HepG2 (cell line): ENCODE measurements at regions not wholly inside any gene's neighbourhood (a gene's known extent, or its start where the extent isn't known, plus 50 kb on each side); places are given as distances from the start of the nearest gene placed in this dataset.

ENCODE experiments used
- CHCHD3 ChIP-seq: sonication (generic); formaldehyde crosslinking; IDR thresholded peaks from 2 replicates; pipeline ENCODE4 v1.8.0; 2022; ENCODE audit warnings: mild to moderate bottlenecking, missing genetic modification reagents, moderate library complexity
- EED ChIP-seq: sonication (generic); formaldehyde crosslinking; IDR thresholded peaks from 2 replicates; pipeline ENCODE4 v1.5.0; 2020; ENCODE audit warnings: mild to moderate bottlenecking, missing genetic modification reagents
- NCOA1 ChIP-seq: sonication (generic); formaldehyde crosslinking; IDR thresholded peaks from 2 replicates; pipeline ENCODE4 v1.9.0; 2021; ENCODE audit warnings: missing genetic modification reagents
- NFIC ChIP-seq: IDR thresholded peaks from 2 replicates; pipeline ENCODE4 v1.6.1; 2012; ENCODE audit warnings: mild to moderate bottlenecking, low read length, inconsistent platforms
- NR3C1 ChIP-seq: sonication (generic); formaldehyde crosslinking; IDR thresholded peaks from 2 replicates; pipeline ENCODE4 v1.4.0; 2020; ENCODE audit warnings: missing genetic modification reagents
- POLR2AphosphoS2 ChIP-seq: IDR thresholded peaks from 2 replicates; pipeline ENCODE4 v1.6.1; 2011; ENCODE audit warnings: low read depth, low read length, improper control_type of control experiment
- POLR2AphosphoS5 ChIP-seq: IDR thresholded peaks from 2 replicates; pipeline ENCODE4 v1.6.1; 2012; ENCODE audit warnings: low read depth, low read length
- STAT5B ChIP-seq: sonication (generic); formaldehyde crosslinking; IDR thresholded peaks from 2 replicates; pipeline ENCODE4 v1.4.0; 2020; ENCODE audit warnings: missing genetic modification reagents
- TARDBP ChIP-seq: sonication (generic); formaldehyde crosslinking; IDR thresholded peaks from 2 replicates; pipeline ENCODE4 v1.8.0; 2022; ENCODE audit warnings: mild to moderate bottlenecking, missing genetic modification reagents
- ZEB1 ChIP-seq: IDR thresholded peaks from 2 replicates; pipeline ENCODE4 v1.6.1; 2012; ENCODE audit warnings: mild to moderate bottlenecking, low read depth, inconsistent platforms; ENCODE audit not compliant: insufficient replicate concordance
- ZNF329 ChIP-seq: sonication (generic); formaldehyde crosslinking; IDR thresholded peaks from 2 replicates; pipeline ENCODE4 v1.9.0; 2021; ENCODE audit warnings: low read depth, mild to moderate bottlenecking, missing genetic modification reagents
- ZNF790 ChIP-seq: sonication (generic); formaldehyde crosslinking; IDR thresholded peaks from 2 replicates; pipeline ENCODE4 v1.8.0; 2022; ENCODE audit warnings: missing genetic modification reagents, mild to moderate bottlenecking, borderline replicate concordance
- TF ChIP-seq, protein P1 (sequence below): sonication (generic); formaldehyde crosslinking; IDR thresholded peaks from 2 replicates; pipeline ENCODE4 v1.4.0; 2020; ENCODE audit warnings: missing genetic modification reagents
- TF ChIP-seq, protein P2 (sequence below): sonication (generic); formaldehyde crosslinking; IDR thresholded peaks from 2 replicates; pipeline ENCODE4 v1.5.0; 2020; ENCODE audit warnings: mild to moderate bottlenecking, missing genetic modification reagents, moderate library complexity

DNA sequence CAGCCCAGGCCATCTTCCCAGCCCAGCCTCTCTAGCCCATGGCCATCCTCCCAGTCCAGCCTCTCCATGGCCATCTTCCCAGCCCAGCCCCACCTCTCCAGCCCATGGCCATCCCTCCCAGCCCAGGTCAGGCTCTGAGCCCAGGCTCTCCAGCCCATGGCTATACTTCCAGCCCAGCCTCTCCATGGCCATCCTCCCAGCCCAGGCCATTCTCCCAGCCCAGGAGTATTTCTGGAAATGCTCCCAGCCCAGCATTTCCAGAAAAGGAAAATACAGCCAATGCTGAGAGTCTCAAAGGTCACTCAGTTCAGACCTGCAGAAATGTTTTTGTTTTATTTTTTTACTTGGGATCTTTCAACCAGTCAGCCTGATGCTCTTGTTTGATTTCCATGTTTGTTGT lies 70.0 kb upstream of the ZNF281 start:
- TF ChIP-seq ZNF329 (no peak), NCOA1 (CRISPR knock-in tag) (no peak), NFIC (no peak), CHCHD3 (CRISPR knock-in tag) (no peak), TARDBP (CRISPR knock-in tag) (no peak), NR3C1 (CRISPR knock-in tag) (no peak), EED (CRISPR knock-in tag) (no peak), POLR2AphosphoS2 (no peak), ZEB1 (no peak), POLR2AphosphoS5 (no peak), ZNF790 (CRISPR knock-in tag) (no peak), STAT5B (CRISPR knock-in tag) (no peak)
- TF ChIP-seq, protein P1, sequence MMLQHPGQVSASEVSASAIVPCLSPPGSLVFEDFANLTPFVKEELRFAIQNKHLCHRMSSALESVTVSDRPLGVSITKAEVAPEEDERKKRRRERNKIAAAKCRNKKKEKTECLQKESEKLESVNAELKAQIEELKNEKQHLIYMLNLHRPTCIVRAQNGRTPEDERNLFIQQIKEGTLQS (CRISPR knock-in tag), result no peak
- TF ChIP-seq, protein P2, sequence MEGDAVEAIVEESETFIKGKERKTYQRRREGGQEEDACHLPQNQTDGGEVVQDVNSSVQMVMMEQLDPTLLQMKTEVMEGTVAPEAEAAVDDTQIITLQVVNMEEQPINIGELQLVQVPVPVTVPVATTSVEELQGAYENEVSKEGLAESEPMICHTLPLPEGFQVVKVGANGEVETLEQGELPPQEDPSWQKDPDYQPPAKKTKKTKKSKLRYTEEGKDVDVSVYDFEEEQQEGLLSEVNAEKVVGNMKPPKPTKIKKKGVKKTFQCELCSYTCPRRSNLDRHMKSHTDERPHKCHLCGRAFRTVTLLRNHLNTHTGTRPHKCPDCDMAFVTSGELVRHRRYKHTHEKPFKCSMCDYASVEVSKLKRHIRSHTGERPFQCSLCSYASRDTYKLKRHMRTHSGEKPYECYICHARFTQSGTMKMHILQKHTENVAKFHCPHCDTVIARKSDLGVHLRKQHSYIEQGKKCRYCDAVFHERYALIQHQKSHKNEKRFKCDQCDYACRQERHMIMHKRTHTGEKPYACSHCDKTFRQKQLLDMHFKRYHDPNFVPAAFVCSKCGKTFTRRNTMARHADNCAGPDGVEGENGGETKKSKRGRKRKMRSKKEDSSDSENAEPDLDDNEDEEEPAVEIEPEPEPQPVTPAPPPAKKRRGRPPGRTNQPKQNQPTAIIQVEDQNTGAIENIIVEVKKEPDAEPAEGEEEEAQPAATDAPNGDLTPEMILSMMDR (CRISPR knock-in tag), result no peak
